Stimulated activated naive CD8-positive, alpha-beta T cell treated with anti-CD3 and anti-CD28 coated beads, Interleukin-15, Interleukin-2, amounts not matched to agents 100 ng/mL and 50 ng/mL, for 24 hours (primary cell): ENCODE measurements at regions not wholly inside any gene's neighbourhood (a gene's known extent, or its start where the extent isn't known, plus 50 kb on each side); places are given as distances from the start of the nearest gene placed in this dataset.
"Not testable (repeated sequence)": the region's sequence is repeated elsewhere in the genome, so short reads cannot be mapped to it uniquely, and the experiment has no call there.

Source experiments
- H3K27ac Mint-ChIP-seq: one replicate; pipeline ENCODE4 v1.8.0; 2021; ENCODE audit warnings: mild to moderate bottlenecking, mixed read lengths
- H3K27me3 Mint-ChIP-seq: one replicate; pipeline ENCODE4 v1.8.0; 2021; ENCODE audit warnings: mixed read lengths
- H3K36me3 Mint-ChIP-seq: one replicate; pipeline ENCODE4 v1.8.0; 2021; ENCODE audit warnings: low read depth, mixed read lengths
- H3K4me1 Mint-ChIP-seq: one replicate; pipeline ENCODE4 v1.8.0; 2021; ENCODE audit warnings: low read depth, mixed read lengths
- H3K4me3 Mint-ChIP-seq: one replicate; pipeline ENCODE4 v1.8.0; 2021; ENCODE audit warnings: mild to moderate bottlenecking, mixed read lengths
- H3K9me3 Mint-ChIP-seq: one replicate; pipeline ENCODE4 v1.8.0; 2021; ENCODE audit warnings: mixed read lengths

DNA sequence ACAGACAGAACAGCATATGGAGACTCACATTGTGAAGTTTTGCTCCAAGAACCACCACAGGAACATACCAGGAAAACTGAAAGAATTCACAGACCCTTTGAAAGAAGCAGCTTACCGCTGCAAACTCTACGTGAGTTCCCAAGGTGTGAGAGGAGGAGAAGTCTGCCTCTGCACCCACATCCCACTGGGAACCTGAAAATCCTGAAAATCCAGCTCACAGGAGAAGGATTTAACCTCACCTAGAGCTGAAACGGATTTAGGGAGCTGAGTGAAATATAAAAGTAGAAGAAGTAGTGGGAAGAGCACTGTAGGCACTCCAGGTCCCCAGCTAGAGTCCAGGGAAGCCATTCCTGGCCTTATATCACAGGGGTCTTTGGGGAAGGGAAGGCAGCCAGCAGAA is 80.0 kb downstream of the FHIP1A start:
- H3K9me3 Mint-ChIP-seq: peaks cover 28% of the 10 kb centered on the region
- H3K27ac Mint-ChIP-seq: no peak overlapping the region
- H3K27me3 Mint-ChIP-seq: peaks cover 13% of the 10 kb centered on the region
- H3K4me3 Mint-ChIP-seq: no peak overlapping the region
- H3K4me1 Mint-ChIP-seq: no peaks in the 10 kb centered on the region
- no peaks in the 10 kb centered on the region for H3K36me3 Mint-ChIP-seq

DNA sequence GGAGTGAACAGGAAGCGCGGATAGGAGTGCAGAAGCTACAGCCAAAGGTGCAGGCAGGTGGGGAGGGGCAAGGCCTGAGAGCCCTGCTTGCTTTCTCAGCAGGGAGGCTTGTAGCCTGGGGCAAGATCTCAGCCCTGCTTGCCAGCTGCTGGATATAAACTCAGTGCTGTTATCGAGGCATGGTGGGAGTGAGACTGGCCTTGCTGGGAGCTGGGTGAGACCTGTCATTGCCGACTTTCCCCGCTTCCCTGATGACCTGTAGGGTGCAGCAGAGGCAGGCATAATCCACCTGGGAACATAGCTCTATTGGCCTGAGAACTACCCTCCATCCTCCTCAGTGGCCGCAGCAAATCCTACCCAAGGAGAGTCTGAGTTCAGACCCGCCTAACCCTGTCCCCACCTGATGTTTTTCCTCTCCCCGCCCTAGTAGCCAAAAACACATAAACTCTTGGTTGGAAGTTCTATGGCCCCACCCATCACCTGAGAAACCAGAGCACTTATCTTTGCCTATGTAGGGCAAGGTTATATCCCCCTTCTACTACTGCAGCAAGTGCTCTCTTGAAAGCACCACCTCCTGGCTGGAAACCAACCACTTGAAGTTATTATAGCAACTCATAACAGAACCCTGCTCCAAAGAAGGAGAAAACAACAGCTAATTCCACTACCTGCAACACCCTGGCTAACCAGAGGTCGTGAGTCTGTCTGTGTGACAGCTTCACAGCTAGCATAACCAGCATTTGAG is 80.7 kb downstream of the FHIP1A start:
- Mint-ChIP-seq H3K27me3 (peaks cover 13% of the 10 kb centered on the region), H3K36me3 (no peaks in the 10 kb centered on the region), H3K4me3 (no peak overlapping the region), H3K4me1 (no peaks in the 10 kb centered on the region), H3K27ac (no peak overlapping the region), H3K9me3 (peaks cover 28% of the 10 kb centered on the region)

DNA sequence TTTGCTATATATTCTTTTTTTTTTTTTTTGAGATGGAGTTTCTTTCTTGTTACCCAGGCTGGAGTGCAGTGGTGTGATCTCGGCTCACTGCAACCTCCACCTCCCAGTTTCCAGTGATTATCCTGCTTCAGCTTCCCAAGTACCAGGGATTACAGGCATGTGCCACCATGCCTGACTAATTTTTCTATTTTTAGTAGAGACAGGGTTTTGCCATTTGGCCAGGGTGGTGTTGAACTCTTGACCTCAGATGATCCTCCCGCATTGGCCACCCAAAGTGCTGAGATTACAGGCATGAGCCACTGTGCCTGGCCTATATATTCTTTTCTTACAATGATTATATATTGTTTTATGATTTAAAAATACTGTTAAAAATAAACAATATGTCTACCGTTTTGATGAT is 86.6 kb downstream of the FHIP1A start:
- H3K27ac Mint-ChIP-seq, H3K27me3 Mint-ChIP-seq, H3K4me3 Mint-ChIP-seq, H3K36me3 Mint-ChIP-seq, H3K4me1 Mint-ChIP-seq: not testable (repeated sequence)
- peaks cover 34% of the 10 kb centered on the region for H3K9me3 Mint-ChIP-seq

DNA sequence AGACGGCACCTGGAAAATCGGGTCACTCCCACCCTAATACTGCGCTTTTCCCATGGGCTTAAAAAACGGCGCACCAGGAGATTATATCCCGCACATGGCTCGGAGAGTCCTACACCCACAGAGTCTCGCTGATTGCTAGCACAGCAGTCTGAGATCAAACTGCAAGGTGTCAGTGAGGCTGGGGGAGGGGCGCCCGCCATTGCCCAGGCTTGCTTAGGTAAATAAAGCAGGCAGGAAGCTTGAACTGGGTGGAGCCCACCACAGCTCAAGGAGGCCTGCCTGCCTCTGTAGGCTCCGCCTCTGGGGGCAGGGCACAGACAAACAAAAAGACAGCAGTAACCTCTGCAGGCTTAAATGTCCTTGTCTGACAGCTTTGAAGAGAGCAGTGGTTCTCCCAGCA is 102.6 kb downstream of the FHIP1A start:
- not testable (repeated sequence) for H3K27me3 Mint-ChIP-seq

DNA sequence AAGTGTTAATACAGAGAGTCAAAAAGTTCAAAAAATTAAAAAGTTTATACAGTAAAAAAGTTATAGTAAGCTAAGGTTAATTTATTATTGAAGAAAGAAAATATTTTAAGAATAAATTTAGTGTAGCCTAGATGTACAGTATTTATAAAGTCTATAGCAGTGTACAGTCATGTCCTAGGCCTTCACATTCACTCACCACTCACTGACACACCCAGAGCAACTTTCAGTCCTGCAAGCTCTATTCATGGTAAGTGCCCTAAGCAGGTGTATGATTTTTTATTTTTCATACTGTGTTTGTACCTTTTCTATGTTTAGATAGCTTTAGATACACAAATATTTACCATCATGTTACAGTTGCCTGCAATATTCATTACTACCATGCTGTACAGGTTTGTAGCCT is 108.9 kb downstream of the FHIP1A start:
- Mint-ChIP-seq H3K36me3 (no peaks in the 10 kb centered on the region), H3K27ac (no peak overlapping the region), H3K4me3 (no peak overlapping the region), H3K27me3 (no peaks in the 10 kb centered on the region), H3K9me3 (no peaks in the 10 kb centered on the region), H3K4me1 (no peaks in the 10 kb centered on the region)

More for the DNA sequence above, 102.6 kb downstream of the FHIP1A start:
- not testable (repeated sequence) for H3K9me3 Mint-ChIP-seq, H3K27ac Mint-ChIP-seq, H3K4me3 Mint-ChIP-seq, H3K4me1 Mint-ChIP-seq, H3K36me3 Mint-ChIP-seq

DNA sequence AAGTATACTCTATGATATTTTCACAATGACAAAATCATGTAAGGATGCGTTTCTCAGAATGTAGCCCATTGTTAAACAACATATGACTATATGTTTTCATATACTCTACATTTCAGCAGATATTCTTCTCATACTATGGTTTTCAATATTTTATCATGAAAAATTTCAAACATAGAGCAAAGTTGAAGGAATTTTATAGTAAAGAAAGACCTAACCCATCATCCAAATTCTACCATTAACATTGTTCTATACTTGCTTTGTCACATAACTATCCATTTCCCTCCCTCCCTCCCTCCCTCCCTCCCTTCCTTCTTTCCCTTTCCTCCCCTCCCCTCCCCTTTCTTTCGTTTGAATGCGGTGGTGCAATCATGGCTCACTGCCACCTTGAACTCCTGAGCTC is 109.4 kb downstream of the FHIP1A start:
- Mint-ChIP-seq H3K9me3 (no peaks in the 10 kb centered on the region), H3K27me3 (no peaks in the 10 kb centered on the region), H3K4me3 (no peak overlapping the region), H3K36me3 (no peaks in the 10 kb centered on the region), H3K4me1 (no peaks in the 10 kb centered on the region), H3K27ac (no peak overlapping the region)

DNA sequence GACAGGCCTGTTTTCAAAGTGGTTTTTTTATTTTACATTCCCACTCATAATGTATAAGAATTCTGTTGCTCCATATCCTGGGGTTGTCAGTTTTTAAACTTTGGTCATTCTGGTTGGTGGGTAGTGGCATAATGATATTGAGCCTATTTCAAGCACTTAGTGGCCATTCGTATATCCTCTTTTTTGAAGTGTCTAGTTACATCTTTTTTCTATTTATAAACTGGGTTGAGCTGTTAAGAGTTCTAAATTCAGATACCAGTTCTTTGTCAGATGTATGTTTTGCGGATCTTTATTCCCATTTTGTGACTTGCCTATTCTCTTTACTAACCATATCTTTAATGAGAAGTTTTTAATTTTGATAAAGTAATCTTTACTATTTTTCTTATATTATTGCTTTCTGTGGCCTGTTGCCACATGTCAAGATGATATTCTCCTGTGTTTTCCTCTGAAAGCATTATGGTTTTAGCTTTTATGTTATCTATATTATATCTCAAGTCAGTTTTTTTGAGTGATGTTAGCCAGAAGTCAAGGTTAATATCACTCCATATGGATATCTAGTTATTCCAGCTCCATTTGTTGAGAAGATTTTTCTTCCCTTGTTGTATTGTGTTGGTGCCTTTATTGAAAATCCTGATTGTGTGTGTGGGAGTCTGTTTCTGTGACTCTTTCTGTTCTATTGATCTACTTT is 110.9 kb downstream of the FHIP1A start:
- H3K36me3 Mint-ChIP-seq: no peaks in the 10 kb centered on the region
- H3K9me3 Mint-ChIP-seq: no peaks in the 10 kb centered on the region
- peaks cover 6% of the 10 kb centered on the region for H3K4me1 Mint-ChIP-seq
- H3K27me3 Mint-ChIP-seq: no peaks in the 10 kb centered on the region
- no peak overlapping the region for H3K4me3 Mint-ChIP-seq
- H3K27ac Mint-ChIP-seq: no peak overlapping the region

DNA sequence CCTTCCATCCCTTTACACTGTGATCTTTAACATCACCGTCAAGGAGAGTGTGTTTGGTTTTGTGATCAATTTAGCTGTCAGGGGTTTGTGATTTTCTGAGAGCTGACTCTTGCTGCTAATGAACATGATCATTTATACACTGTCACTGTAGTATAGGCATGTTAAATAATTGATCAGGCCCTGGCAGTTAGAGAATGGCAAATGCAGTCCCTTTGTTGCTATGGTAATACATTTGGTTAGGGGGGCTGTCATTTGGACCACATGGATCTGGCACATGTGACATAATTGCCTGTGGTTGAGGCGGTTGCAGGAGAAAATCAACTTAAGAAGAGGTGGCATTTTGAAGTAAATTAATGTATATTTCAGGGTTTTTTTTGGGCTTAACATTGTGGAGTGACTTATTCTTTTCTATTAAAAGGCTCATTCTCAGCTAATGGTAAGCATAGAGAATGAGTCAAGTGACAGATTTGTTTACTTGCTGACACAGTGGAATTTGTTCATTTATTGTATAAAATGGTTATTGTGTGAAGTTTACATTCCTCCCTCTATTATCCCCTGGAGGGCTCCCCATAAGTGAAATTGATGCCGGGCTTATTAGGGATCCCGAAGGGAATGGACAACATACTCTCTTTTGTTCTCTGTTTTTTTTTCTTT is 114.0 kb downstream of the FHIP1A start:
- Mint-ChIP-seq H3K27ac (no peak overlapping the region), H3K4me3 (no peak overlapping the region), H3K36me3 (no peaks in the 10 kb centered on the region), H3K4me1 (peaks cover 6% of the 10 kb centered on the region), H3K27me3 (no peaks in the 10 kb centered on the region), H3K9me3 (no peaks in the 10 kb centered on the region)

DNA sequence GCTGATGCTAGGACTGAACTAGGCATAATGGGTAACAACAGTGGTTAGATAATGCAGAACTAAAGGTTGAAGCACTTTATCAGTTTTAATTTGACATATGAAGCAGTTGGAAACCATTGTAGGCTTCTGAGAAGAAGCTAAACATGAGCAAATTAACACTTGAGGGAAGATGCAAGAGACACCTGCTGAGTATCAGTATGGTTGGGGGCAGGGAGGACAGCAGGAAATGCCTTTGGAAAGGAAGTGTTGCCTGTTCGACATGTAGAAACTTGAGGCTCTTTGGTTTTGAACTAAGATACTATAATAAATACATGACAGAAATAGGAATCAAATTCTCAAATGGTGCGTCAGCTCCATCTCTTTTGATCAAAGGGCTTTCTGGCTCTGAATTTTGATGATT is 115.6 kb downstream of the FHIP1A start:
- H3K27ac Mint-ChIP-seq: no peak overlapping the region
- H3K27me3 Mint-ChIP-seq: no peaks in the 10 kb centered on the region
- peaks cover 6% of the 10 kb centered on the region for H3K4me1 Mint-ChIP-seq
- no peaks in the 10 kb centered on the region for H3K36me3 Mint-ChIP-seq
- no peak overlapping the region for H3K4me3 Mint-ChIP-seq
- H3K9me3 Mint-ChIP-seq: no peaks in the 10 kb centered on the region

DNA sequence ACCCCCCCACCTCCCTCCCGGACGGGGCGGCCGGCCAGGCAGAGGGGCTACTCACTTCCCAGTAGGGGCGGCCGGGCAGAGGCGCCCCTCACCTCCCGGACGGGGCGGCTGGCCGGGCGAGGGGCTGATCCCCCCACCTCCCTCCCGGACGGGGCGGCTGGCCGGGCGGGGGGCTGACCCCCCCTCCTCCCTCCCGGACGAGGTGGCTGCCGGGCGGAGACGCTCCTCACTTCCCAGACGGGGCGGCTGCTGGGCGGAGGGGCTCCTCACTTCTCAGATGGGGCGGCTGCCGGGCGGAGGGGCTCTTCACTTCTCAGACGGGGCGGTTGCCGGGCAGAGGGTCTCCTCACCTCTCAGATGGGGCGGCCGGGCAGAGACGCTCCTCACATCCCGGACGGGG is 117.5 kb downstream of the FHIP1A start:
- not testable (repeated sequence) for H3K9me3 Mint-ChIP-seq, H3K36me3 Mint-ChIP-seq, H3K27me3 Mint-ChIP-seq, H3K4me3 Mint-ChIP-seq, H3K4me1 Mint-ChIP-seq, H3K27ac Mint-ChIP-seq

DNA sequence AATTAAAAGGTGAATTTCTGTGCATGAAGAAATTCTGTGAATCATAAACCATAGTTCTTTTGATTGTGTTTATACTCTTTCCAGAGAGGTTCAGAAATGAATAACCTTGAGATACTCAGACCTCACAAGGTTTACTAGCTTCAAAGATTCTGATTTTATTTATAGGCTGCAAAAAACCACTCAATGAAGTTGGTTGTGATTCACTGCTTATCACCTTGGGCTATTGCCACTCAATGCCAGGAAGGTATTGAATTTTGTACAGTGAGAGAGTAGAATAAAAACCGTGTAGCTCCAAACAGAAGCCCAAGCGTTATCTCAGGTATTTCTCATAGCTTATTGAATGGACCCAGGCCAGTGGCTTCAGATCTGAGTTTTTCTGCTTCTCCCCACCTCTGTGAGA is 118.7 kb downstream of the FHIP1A start:
- Mint-ChIP-seq H3K27me3 (peaks cover 5% of the 10 kb centered on the region), H3K27ac (no peak overlapping the region), H3K4me3 (no peak overlapping the region), H3K36me3 (no peaks in the 10 kb centered on the region), H3K9me3 (no peaks in the 10 kb centered on the region), H3K4me1 (peaks cover 6% of the 10 kb centered on the region)

DNA sequence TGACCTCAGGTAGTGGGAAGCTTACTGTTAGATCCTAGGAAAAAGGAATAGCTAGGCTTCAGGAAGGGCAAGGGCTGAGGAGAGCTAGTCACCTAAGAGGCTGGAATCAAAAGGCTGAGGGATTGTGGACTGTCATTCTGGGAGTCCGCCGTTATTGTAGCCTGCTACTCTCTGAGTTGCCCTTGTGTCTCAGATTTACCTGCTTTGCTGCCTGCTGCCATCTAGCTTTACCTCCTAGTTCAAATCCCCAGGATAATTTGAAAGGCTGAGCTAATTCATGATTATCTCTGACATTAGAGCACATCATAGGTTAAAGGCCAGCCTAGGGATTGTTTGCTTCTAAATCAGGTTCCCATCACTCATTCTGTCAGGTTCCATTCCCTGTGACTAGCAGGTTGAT is 120.2 kb downstream of the FHIP1A start:
- no peaks in the 10 kb centered on the region for H3K36me3 Mint-ChIP-seq
- peaks cover 6% of the 10 kb centered on the region for H3K4me1 Mint-ChIP-seq
- H3K9me3 Mint-ChIP-seq: no peaks in the 10 kb centered on the region
- peaks cover 8% of the 10 kb centered on the region for H3K27me3 Mint-ChIP-seq
- H3K4me3 Mint-ChIP-seq: no peak overlapping the region
- no peak overlapping the region for H3K27ac Mint-ChIP-seq

DNA sequence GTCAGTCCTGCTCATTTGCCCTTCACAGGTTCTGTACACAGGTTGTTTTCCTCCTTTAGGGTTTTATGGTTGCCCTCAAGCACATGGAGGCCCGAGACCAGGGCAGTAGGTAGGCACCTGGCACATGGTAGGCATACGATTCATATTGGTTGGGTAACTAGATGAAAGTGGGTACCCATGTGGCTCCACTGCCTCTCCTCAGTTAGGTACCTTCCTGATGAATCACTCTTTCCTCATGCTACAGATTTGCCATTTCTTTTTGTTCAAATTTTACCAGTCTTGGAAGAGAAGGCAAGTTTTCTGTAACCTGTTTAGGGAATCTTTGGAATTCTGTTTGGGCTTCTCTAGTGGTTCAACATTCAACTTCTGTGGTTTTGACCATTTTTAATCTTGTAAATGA is 121.3 kb downstream of the FHIP1A start:
- H3K9me3 Mint-ChIP-seq: no peaks in the 10 kb centered on the region
- no peak overlapping the region for H3K4me3 Mint-ChIP-seq
- no peaks in the 10 kb centered on the region for H3K36me3 Mint-ChIP-seq
- H3K27me3 Mint-ChIP-seq: peaks cover 8% of the 10 kb centered on the region
- no peak overlapping the region for H3K27ac Mint-ChIP-seq
- no peaks in the 10 kb centered on the region for H3K4me1 Mint-ChIP-seq

DNA sequence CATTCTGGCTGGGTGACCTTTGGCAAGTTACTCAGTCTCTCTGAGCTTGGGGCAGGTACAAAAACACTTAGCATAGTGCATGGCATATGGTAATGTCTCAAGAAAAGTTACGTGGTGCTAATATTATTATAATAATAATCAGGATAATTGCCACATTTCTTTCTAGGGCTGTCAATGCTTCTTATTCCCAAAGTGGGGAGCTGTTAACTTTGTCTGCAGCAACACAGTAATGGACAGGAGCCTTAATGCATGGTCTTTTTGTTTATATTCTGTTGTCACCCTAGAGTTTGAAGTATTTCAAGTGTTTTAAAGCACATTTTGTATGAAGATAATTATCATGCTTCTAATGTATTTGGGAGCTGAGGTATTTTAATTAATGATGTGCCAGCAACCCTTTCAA is 121.8 kb downstream of the FHIP1A start:
- Mint-ChIP-seq H3K27ac (no peak overlapping the region), H3K27me3 (peaks cover 8% of the 10 kb centered on the region), H3K36me3 (no peaks in the 10 kb centered on the region), H3K4me3 (no peak overlapping the region), H3K4me1 (no peaks in the 10 kb centered on the region), H3K9me3 (no peaks in the 10 kb centered on the region)

DNA sequence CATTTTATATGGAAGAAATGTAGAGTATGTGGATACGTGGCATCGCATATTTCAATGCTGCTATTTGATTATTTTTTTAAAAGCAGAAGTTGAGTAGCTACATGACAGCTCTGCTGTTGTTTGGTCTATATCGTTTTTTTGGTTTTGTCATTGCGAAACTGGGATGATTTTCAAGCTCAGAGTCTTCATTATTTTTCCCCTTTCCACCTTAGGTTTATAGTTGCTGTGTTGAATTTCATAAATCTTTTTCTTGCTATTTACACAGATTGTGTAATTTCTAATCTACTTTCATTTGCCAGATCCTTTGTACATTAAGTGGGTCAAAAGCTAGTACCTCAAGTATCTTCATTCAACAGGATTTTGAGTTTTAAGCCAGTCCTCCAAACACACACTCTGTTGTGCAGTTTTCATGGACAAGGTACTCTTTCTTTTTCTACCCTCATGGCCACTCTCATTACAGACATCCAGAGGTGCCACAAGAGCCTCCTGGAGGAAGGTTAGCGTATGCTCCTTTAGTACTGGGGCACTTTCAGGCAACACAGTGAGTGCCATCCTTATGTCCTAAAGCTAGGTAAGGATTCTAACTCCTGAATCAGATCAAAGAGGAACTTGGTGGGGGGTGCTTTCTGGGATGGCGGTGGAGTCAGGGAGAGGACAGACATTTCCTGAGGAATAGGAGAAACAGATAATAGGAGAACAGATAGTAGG is 123.2 kb downstream of the FHIP1A start:
- no peaks in the 10 kb centered on the region for H3K9me3 Mint-ChIP-seq
- no peak overlapping the region for H3K4me3 Mint-ChIP-seq
- H3K27me3 Mint-ChIP-seq: peaks cover 8% of the 10 kb centered on the region
- no peaks in the 10 kb centered on the region for H3K36me3 Mint-ChIP-seq
- no peak overlapping the region for H3K27ac Mint-ChIP-seq
- H3K4me1 Mint-ChIP-seq: no peaks in the 10 kb centered on the region
